H1 (cell line): ENCODE measurements at regions not wholly inside any gene's neighbourhood (a gene's known extent, or its start where the extent isn't known, plus 50 kb on each side); places are given as distances from the start of the nearest gene placed in this dataset.

Source experiments
- CTCF ChIA-PET: fragments of 300-600 bp; sonication (Branson Sonifier 250); formaldehyde crosslinking; loops from one replicate; lab custom pipeline; 2021; ENCODE audit not compliant: partially characterized antibody; lab: Charles Lee
- POLR2A ChIA-PET: fragments of 300-600 bp; sonication (Branson Sonifier 250); formaldehyde crosslinking; loops from one replicate; lab custom pipeline; 2021; ENCODE audit warnings: inconsistent platforms; ENCODE audit not compliant: partially characterized antibody; lab: Charles Lee
- DNase-seq, 2 experiments: peaks; one replicate each; pipeline versions ENCODE4 v3.0.0 to v3.0.0-alpha.2; 2010 to 2022; ENCODE audit warnings: low spot score in 2 of 2, low read depth in 1 of 2, mixed read lengths in 1 of 2
- FAIRE-seq: peaks from 2 replicates; lab custom pipeline; 2011; peaks lifted over from hg19 to GRCh38; lab: Jason Lieb, UNC
- H2AFZ ChIP-seq: 2 replicates; pipeline ENCODE4 v1.8.1; 2012; ENCODE audit warnings: low read length, inconsistent platforms
- H2AK5ac ChIP-seq: 2 replicates; pipeline ENCODE4 v1.6.1; 2013; ENCODE audit warnings: low read depth, low read length
- H2BK120ac ChIP-seq: replicated peaks from 2 replicates; pipeline ENCODE3; 2013; ENCODE audit warnings: low read depth, low read length, inconsistent platforms
- H2BK12ac ChIP-seq: 2 replicates; pipeline ENCODE4 v1.6.1; 2013; ENCODE audit warnings: low read depth, low read length
- H2BK15ac ChIP-seq: 2 replicates; pipeline ENCODE4 v1.6.1; 2013; ENCODE audit warnings: low read length
- H2BK20ac ChIP-seq: 2 replicates; pipeline ENCODE4 v1.6.1; 2013; ENCODE audit warnings: low read length
- H2BK5ac ChIP-seq: 2 replicates; pipeline ENCODE4 v1.6.1; 2013; ENCODE audit warnings: low read depth, low read length
- H3K14ac ChIP-seq: 2 replicates; pipeline ENCODE4 v1.6.1; 2013; ENCODE audit warnings: inconsistent platforms; ENCODE audit not compliant: insufficient read length
- H3K18ac ChIP-seq: 2 replicates; pipeline ENCODE4 v1.6.1; 2013; ENCODE audit warnings: low read length; ENCODE audit errors: extremely low read depth
- H3K23ac ChIP-seq: 2 replicates; pipeline ENCODE4 v1.6.1; 2013; ENCODE audit warnings: inconsistent platforms; ENCODE audit not compliant: insufficient read length
- H3K23me2 ChIP-seq: 2 replicates; pipeline ENCODE4 v1.6.1; 2013; ENCODE audit warnings: low read depth, low read length
- H3K27ac ChIP-seq: 2 replicates; pipeline ENCODE4 v1.6.1; 2011; ENCODE audit warnings: low read depth, low read length, inconsistent platforms
- H3K27me3 ChIP-seq, 4 experiments: replicated peaks in 1 of 4; 1 replicate in 1 of 4; 2 replicates in 3 of 4; pipeline versions ENCODE4 v1.6.1 to v1.8.1; 2011 to 2013; ENCODE audit warnings: low read length in 3 of 4, mild to moderate bottlenecking in 3 of 4, inconsistent platforms in 2 of 4, mixed read lengths in 2 of 4, moderate library complexity in 1 of 4; ENCODE audit not compliant: control insufficient read depth in 3 of 4, insufficient read depth in 3 of 4; ENCODE audit errors: extremely low read depth in 1 of 4
- H3K36me3 ChIP-seq, 4 experiments: 2 replicates each; pipeline versions ENCODE4 v1.6.1 to v1.8.1; 2011 to 2013; ENCODE audit warnings: mild to moderate bottlenecking in 4 of 4, low read length in 3 of 4, moderate library complexity in 2 of 4, control low read depth in 1 of 4, inconsistent platforms in 1 of 4; ENCODE audit not compliant: insufficient read depth in 4 of 4, control insufficient read depth in 2 of 4
- H3K4ac ChIP-seq: replicated peaks from 2 replicates; pipeline ENCODE3; 2013; ENCODE audit warnings: low read length, low read depth, mixed read lengths, inconsistent platforms; ENCODE audit not compliant: insufficient read length
- H3K4me1 ChIP-seq, 4 experiments: replicated peaks in 1 of 4; 1 replicate in 1 of 4; 2 replicates in 3 of 4; pipeline versions ENCODE4 v1.6.1 to v1.8.1; 2011 to 2013; ENCODE audit warnings: low read length in 3 of 4, inconsistent platforms in 2 of 4, mixed read lengths in 1 of 4; ENCODE audit not compliant: insufficient read depth in 4 of 4, control insufficient read depth in 3 of 4
- H3K4me2 ChIP-seq, 2 experiments: 2 replicates each; pipeline versions ENCODE4 v1.6.1 to v1.8.1; 2011 to 2013; ENCODE audit warnings: low read depth in 2 of 2, low read length in 2 of 2, control low read depth in 1 of 2, inconsistent platforms in 1 of 2, mild to moderate bottlenecking in 1 of 2; ENCODE audit not compliant: insufficient read depth in 1 of 2
- H3K4me3 ChIP-seq, 4 experiments: fragments of 200-600, 300-600 bp in 1 of 4; sonication (generic), shearing (Covaris generic), sonication (Bioruptor Twin) in 1 of 4; 2 replicates each; pipeline versions ENCODE4 v1.5.1 to v1.8.1; 2011 to 2016; ENCODE audit warnings: low read length in 4 of 4, low read depth in 3 of 4, control low read depth in 2 of 4, inconsistent platforms in 2 of 4, mild to moderate bottlenecking in 2 of 4, mixed read lengths in 1 of 4, moderate library complexity in 1 of 4; ENCODE audit not compliant: insufficient read depth in 2 of 4; ENCODE audit errors: extremely low read depth in 1 of 4
- H3K56ac ChIP-seq: replicated peaks from 2 replicates; pipeline ENCODE3; 2013; ENCODE audit warnings: low read depth, mild to moderate bottlenecking, mixed read lengths, low read length, inconsistent platforms; ENCODE audit not compliant: insufficient read length
- H3K79me1 ChIP-seq: 2 replicates; pipeline ENCODE4 v1.6.1; 2013; ENCODE audit warnings: low read depth, low read length, control low read depth
- H3K79me2 ChIP-seq, 2 experiments: 2 replicates each; pipeline versions ENCODE4 v1.6.1 to v1.8.1; 2012 to 2013; ENCODE audit warnings: low read length in 2 of 2, mild to moderate bottlenecking in 2 of 2, inconsistent platforms in 1 of 2; ENCODE audit not compliant: insufficient read depth in 2 of 2, control insufficient read depth in 1 of 2
- H3K9ac ChIP-seq, 4 experiments: replicated peaks in 1 of 4; 1 replicate in 1 of 4; 2 replicates in 3 of 4; pipeline versions ENCODE4 v1.6.1 to v1.8.1; 2011 to 2013; ENCODE audit warnings: low read depth in 3 of 4, low read length in 3 of 4, control low read depth in 2 of 4, mild to moderate bottlenecking in 2 of 4, moderate library complexity in 2 of 4, inconsistent platforms in 1 of 4; ENCODE audit errors: extremely low read depth in 1 of 4
- H3K9me3 ChIP-seq, 2 experiments: 2 replicates each; pipeline versions ENCODE4 v1.6.1 to v1.8.1; 2012 to 2013; ENCODE audit warnings: mild to moderate bottlenecking in 2 of 2, moderate library complexity in 2 of 2, control low read depth in 1 of 2, inconsistent platforms in 1 of 2, low read depth in 1 of 2, low read length in 1 of 2, mixed read lengths in 1 of 2; ENCODE audit not compliant: insufficient read depth in 2 of 2
- H4K20me1 ChIP-seq, 2 experiments: replicated peaks in 1 of 2; 2 replicates each; pipeline versions ENCODE3 to v1.8.1; 2011 to 2013; ENCODE audit warnings: inconsistent platforms in 2 of 2, low read length in 2 of 2, mild to moderate bottlenecking in 1 of 2; ENCODE audit not compliant: insufficient read depth in 2 of 2, control insufficient read depth in 1 of 2
- H4K5ac ChIP-seq: 2 replicates; pipeline ENCODE4 v1.6.1; 2013; ENCODE audit warnings: low read length, low read depth, mixed read lengths, inconsistent platforms; ENCODE audit not compliant: insufficient read length
- H4K8ac ChIP-seq: 2 replicates; pipeline ENCODE4 v1.8.0; 2013; ENCODE audit warnings: mild to moderate bottlenecking, moderate library complexity, low read length, inconsistent platforms; ENCODE audit not compliant: insufficient read depth; ENCODE audit errors: extremely low read depth
- H4K91ac ChIP-seq: replicated peaks from 2 replicates; pipeline ENCODE3; 2013; ENCODE audit warnings: low read length, mixed read lengths, inconsistent platforms; ENCODE audit not compliant: insufficient read length
- CBX8 ChIP-seq: fragments of 300-800, 300-1000 bp; sonication (generic); IDR thresholded peaks from 2 replicates; pipeline ENCODE4 v1.7.1; 2016; ENCODE audit warnings: low read depth, low read length, borderline replicate concordance
- NANOG ChIP-seq: IDR thresholded peaks from 2 replicates; pipeline ENCODE4 v1.6.1; 2011; ENCODE audit warnings: low read length, low read depth, mild to moderate bottlenecking, inconsistent platforms; ENCODE audit not compliant: insufficient read depth, poor library complexity, severe bottlenecking
- NRF1 ChIP-seq: IDR thresholded peaks from 2 replicates; pipeline ENCODE4 v1.6.1; 2011; ENCODE audit warnings: mild to moderate bottlenecking, low read depth, low read length, improper control_type of control experiment
- RBBP5 ChIP-seq: IDR thresholded peaks from 2 replicates; pipeline ENCODE4 v1.7.1; 2012; ENCODE audit warnings: low read depth, mild to moderate bottlenecking, inconsistent platforms, low read length, moderate library complexity, borderline replicate concordance
- RNF2 ChIP-seq: fragments of 200-900, 300-1000 bp; sonication (generic); IDR thresholded peaks from 2 replicates; pipeline ENCODE4 v1.7.1; 2016; ENCODE audit warnings: borderline replicate concordance, low read depth, mild to moderate bottlenecking, antibody characterized with exemption, low read length; ENCODE audit not compliant: poor library complexity, severe bottlenecking; ENCODE audit errors: missing control alignments
- RXRA ChIP-seq: IDR thresholded peaks from 2 replicates; pipeline ENCODE4 v1.6.1; 2011; ENCODE audit warnings: low read depth, mild to moderate bottlenecking, low read length, moderate library complexity; ENCODE audit not compliant: insufficient read depth
- SP2 ChIP-seq: IDR thresholded peaks from 2 replicates; pipeline ENCODE4 v1.6.1; 2012; ENCODE audit warnings: mild to moderate bottlenecking, low read length, inconsistent platforms
- SUZ12 ChIP-seq: fragments of 200-600 bp; sonication (generic); IDR thresholded peaks from 2 replicates; pipeline ENCODE4 v1.6.1; 2012; ENCODE audit warnings: mild to moderate bottlenecking, inconsistent platforms, low read length, moderate library complexity, mixed read lengths
- TCF12 ChIP-seq: IDR thresholded peaks from 2 replicates; pipeline ENCODE4 v1.6.1; 2011; ENCODE audit warnings: low read depth, mild to moderate bottlenecking, low read length
- WGBS, 2 experiments: shearing (Covaris generic) in 1 of 2; methylation state at CpG; one replicate each; pipeline versions ENCODE4 v1.1.6 to v1.1.7; 2013 to 2015; ENCODE audit warnings: low lambda C conversion rate in 2 of 2, mixed read lengths in 2 of 2, inconsistent platforms in 1 of 2, low coverage in 1 of 2, missing lambda C conversion rate in 1 of 2; ENCODE audit not compliant: insufficient replicate concordance in 2 of 2, insufficient coverage in 1 of 2, insufficient read length in 1 of 2; ENCODE audit errors: extremely low coverage in 1 of 2, missing lambda C conversion rate in 1 of 2; 5-methylcytosine and 5-hydroxymethylcytosine counted together

DNA sequence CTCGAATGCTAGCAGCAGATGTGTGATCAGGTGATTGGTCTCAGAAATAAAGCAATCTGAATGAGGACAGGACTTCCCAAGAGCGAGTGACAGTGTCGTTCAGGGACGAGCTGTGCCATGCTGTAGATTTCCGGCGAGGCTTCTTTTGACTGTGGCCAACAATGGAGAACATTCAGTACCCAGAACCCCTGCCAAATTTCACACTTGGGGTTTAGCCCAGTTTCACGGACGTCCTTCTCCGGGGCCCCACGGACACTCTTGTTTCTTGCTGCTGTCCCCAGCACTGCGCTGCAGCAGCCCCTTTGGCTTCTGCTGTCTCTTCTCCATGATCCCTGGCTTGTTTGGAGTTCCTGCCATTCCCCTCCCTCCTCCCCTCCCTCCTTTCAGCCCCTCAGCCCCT lies 115.1 kb upstream of the GRAMD1B start:
- no peak overlapping the region for H3K4ac ChIP-seq
- FAIRE-seq (no peak), DNase-seq (no peak)
- no peak overlapping the region for H3K27ac ChIP-seq
- no peak overlapping the region for H2BK15ac ChIP-seq
- H4K5ac ChIP-seq, result no peak overlapping the region
- H3K23ac ChIP-seq, result no peak overlapping the region
- no peak overlapping the region for H3K4me3 ChIP-seq
- no peak overlapping the region for H3K56ac ChIP-seq
- 84% methylated on average over 11 of the region's 11 CpGs; no CpG with 5 or more reads in 1 of the 2 experiments for WGBS, 2 experiments
- H3K4me2 ChIP-seq, result no peak overlapping the region
- no peak overlapping the region for H4K8ac ChIP-seq
- no peaks in the 10 kb centered on the region for H3K23me2 ChIP-seq
- H3K4me1 ChIP-seq, result peaks cover 7 to 16% (median 10%) of the 10 kb centered on the region in 4 experiments; a peak in 6 of 7 replicates
- no peak overlapping the region for H2BK12ac ChIP-seq
- CTCF ChIA-PET, result interaction anchor here (0.7 to 7.6 kb wide), 5 partner anchors 10 to 93 kb away, joined by 3 to 30 read pairs (median 4); no protein-coding TSS in a partner anchor
- no peak overlapping the region for H3K18ac ChIP-seq
- H3K36me3 ChIP-seq, result no peaks in the 10 kb centered on the region
- H2BK20ac ChIP-seq, result no peak overlapping the region
- no peaks in the 10 kb centered on the region for H3K79me2 ChIP-seq
- H2AFZ ChIP-seq, result peak overlapping the region; percentile 4; the same call in 1 of the 2 replicates
- no peak overlapping the region for H2BK5ac ChIP-seq
- no peaks in the 10 kb centered on the region for H3K9me3 ChIP-seq
- TF ChIP-seq SP2 (no peak), SUZ12 (no peak), RBBP5 (no peak), TCF12 (no peak), CBX8 (no peak), NRF1 (no peak), RNF2 (no peak), RXRA (no peak), NANOG (no peak)
- H3K9ac ChIP-seq, result no peak overlapping the region
- H3K79me1 ChIP-seq, result no peaks in the 10 kb centered on the region
- no peaks in the 10 kb centered on the region for H3K27me3 ChIP-seq
- H4K20me1 ChIP-seq, result no peaks in the 10 kb centered on the region
- H3K14ac ChIP-seq, result no peak overlapping the region
- no peak overlapping the region for H4K91ac ChIP-seq
- POLR2A ChIA-PET, result interaction anchor here (1.4 kb wide), 1 partner anchor 8 kb away, joined by 3 read pairs; no protein-coding TSS in a partner anchor
- H2BK120ac ChIP-seq, result no peak overlapping the region
- no peak overlapping the region for H2AK5ac ChIP-seq
